Lower leg skin (tissue), 3 donors: ENCODE measurements at regions not wholly inside any gene's neighbourhood (a gene's known extent, or its start where the extent isn't known, plus 50 kb on each side); places are given as distances from the start of the nearest gene placed in this dataset.

ENCODE experiments used
- POLR2A ChIP-seq, 2 donors: fragments of 450-650 bp; IDR thresholded peaks; one replicate each; pipeline ENCODE4 v1.6.1; 2016 to 2017; ENCODE audit warnings: antibody characterized with exemption in 2 of 2, mild to moderate bottlenecking in 1 of 2, moderate library complexity in 1 of 2
- TF ChIP-seq, protein P1 (sequence below), 3 donors: fragments of 450-650 bp; IDR thresholded peaks; one replicate each; pipeline ENCODE4 v1.5.1; 2016; ENCODE audit warnings: antibody characterized with exemption in 3 of 3, mild to moderate bottlenecking in 3 of 3, moderate library complexity in 2 of 3

DNA sequence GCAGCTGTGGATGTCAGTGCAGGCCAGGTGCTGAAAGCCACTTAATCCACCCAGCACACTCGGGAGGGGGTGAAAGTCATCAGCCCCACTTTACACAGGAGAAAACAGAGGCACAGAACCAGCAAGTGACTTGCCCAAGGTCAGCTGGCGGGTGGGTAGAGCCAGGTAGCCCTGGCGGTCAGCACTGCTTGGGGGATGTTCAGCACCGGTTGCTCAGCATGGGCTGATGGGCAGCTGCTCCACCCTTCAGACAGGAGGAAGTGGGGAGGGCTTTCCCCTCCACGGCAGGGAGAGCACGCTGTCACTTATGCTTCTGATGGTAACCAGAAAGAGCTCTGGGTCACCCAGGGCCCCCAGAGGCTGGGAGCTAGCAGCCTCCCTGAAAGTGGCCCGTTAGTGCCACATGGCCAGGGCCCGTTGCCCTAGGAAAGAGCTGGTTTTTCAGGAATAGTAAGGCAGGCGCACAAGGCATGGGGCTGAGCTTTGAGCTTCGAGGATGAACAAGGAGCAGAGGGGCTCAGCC, 417.9 kb downstream of the CTTN start:
- TF ChIP-seq, protein P1, sequence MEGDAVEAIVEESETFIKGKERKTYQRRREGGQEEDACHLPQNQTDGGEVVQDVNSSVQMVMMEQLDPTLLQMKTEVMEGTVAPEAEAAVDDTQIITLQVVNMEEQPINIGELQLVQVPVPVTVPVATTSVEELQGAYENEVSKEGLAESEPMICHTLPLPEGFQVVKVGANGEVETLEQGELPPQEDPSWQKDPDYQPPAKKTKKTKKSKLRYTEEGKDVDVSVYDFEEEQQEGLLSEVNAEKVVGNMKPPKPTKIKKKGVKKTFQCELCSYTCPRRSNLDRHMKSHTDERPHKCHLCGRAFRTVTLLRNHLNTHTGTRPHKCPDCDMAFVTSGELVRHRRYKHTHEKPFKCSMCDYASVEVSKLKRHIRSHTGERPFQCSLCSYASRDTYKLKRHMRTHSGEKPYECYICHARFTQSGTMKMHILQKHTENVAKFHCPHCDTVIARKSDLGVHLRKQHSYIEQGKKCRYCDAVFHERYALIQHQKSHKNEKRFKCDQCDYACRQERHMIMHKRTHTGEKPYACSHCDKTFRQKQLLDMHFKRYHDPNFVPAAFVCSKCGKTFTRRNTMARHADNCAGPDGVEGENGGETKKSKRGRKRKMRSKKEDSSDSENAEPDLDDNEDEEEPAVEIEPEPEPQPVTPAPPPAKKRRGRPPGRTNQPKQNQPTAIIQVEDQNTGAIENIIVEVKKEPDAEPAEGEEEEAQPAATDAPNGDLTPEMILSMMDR (IDR thresholded peaks at IDR 0.05) = no peak
- TF ChIP-seq POLR2A (IDR thresholded peaks at IDR 0.05) = no peak
